ENCODE measurements at regions not wholly inside any gene's neighbourhood (a gene's known extent, or its start where the extent isn't known, plus 50 kb on each side); places are given as distances from the start of the nearest gene placed in this dataset.

GRCh38 chr14:98350213-98350612 is 921.8 kb downstream of the BCL11B start (continued):
- TF ChIP-seq ZNF713 (CRISPR knock-in tag; IDR thresholded peaks at IDR 0.05) (no peak), ATRX (CRISPR knock-in tag; IDR thresholded peaks at IDR 0.05; ENCODE audit: borderline replicate concordance) (no peak), PHB2 (IDR thresholded peaks at IDR 0.05; ENCODE audit: partially characterized antibody) (no peak), ZNF639 (CRISPR knock-in tag; conservative IDR thresholded peaks at IDR 0.05) (no peak), ZFP37 (CRISPR knock-in tag; IDR thresholded peaks at IDR 0.05; ENCODE audit: borderline replicate concordance) (no peak)

GRCh38 chr14:98364961-98365360 is 907.0 kb downstream of the BCL11B start:
- Histone ChIP-seq H3K79me2 (ENCODE audit: insufficient read depth, low read length) (no peaks in the 10 kb centered on the region), H3K9ac (ENCODE audit: insufficient read depth, low read depth, low read length) (no peak overlapping the region), H2AFZ (ENCODE audit: low read length) (no peak overlapping the region), H3K4me2 (ENCODE audit: low read depth, low read length) (no peak overlapping the region), H3K4me1 (ENCODE audit: insufficient read depth, low read length) (no peaks in the 10 kb centered on the region), H3K36me3 (replicated peaks in 1 of 2; ENCODE audit: control insufficient read depth in 1 of 2, insufficient read depth in 2 of 2, low read length in 2 of 2) (no peaks in the 10 kb centered on the region), H3K9me3 (ENCODE audit: low read length) (peaks cover 89% of the 10 kb centered on the region), H3K27me3 (ENCODE audit: control insufficient read depth in 1 of 2, insufficient read depth in 2 of 2, low read length in 2 of 2) (no peaks in the 10 kb centered on the region), H3K4me3 (replicated peaks in 1 of 3; ENCODE audit: insufficient read depth in 1 of 3, low read depth in 2 of 3, low read length in 3 of 3) (no peak overlapping the region), H4K20me1 (ENCODE audit: insufficient read depth, low read length) (no peaks in the 10 kb centered on the region), H3K27ac (ENCODE audit: extremely low read length, insufficient read depth, low read length) (no peak overlapping the region)
- no peak for DNase-seq (ENCODE audit: low spot score)
- ATAC-seq = no peak
- POLR2A ChIA-PET = no interaction called here
- no peak for FAIRE-seq
- WGBS (ENCODE audit: low lambda C conversion rate) = 5% methylated on average over 1 of the region's 1 CpG
- in situ Hi-C loops (cut with HindIII; ENCODE audit: extremely low pct_ligation_motif_present, low pct_unique_long_range_greater_than_20kb) = no loop called here
- BruUV-seq (replicated peaks) = no TSS peak
- intact Hi-C loops (cut with micrococcal nuclease; ENCODE audit: unreplicated experiment) = no loop called here
- CTCF ChIA-PET (ENCODE audit: low intra/inter-chr PET ratio, low total read pairs) = no interaction called here
- no peak for TF ChIP-seq NFAT5 (CRISPR knock-in tag; IDR thresholded peaks at IDR 0.05)
- no peak for TF ChIP-seq ZNF317 (CRISPR knock-in tag; IDR thresholded peaks at IDR 0.05)
- TF ChIP-seq ZFY (CRISPR knock-in tag; IDR thresholded peaks at IDR 0.05) = no peak
- TF ChIP-seq NCOA1 (CRISPR knock-in tag; IDR thresholded peaks at IDR 0.05) = no peak
- no peak for TF ChIP-seq HOXA9 (CRISPR knock-in tag; IDR thresholded peaks at IDR 0.05; ENCODE audit: borderline replicate concordance)
- TF ChIP-seq ZNF572 (CRISPR knock-in tag; IDR thresholded peaks at IDR 0.05) = no peak
- TF ChIP-seq PHB2 (IDR thresholded peaks at IDR 0.05; ENCODE audit: partially characterized antibody) = no peak
- no peak for TF ChIP-seq ERF (CRISPR knock-in tag; IDR thresholded peaks at IDR 0.05)
- TF ChIP-seq ZNF496 (CRISPR knock-in tag; IDR thresholded peaks at IDR 0.05; ENCODE audit: insufficient replicate concordance) = no peak
- TF ChIP-seq ZNF224 (CRISPR knock-in tag; IDR thresholded peaks at IDR 0.05) = no peak

Measured in HepG2 (cell line).